Mesendoderm (in vitro differentiated cells): ENCODE measurements at regions not wholly inside any gene's neighbourhood (a gene's known extent, or its start where the extent isn't known, plus 50 kb on each side); places are given as distances from the start of the nearest gene placed in this dataset.

ENCODE experiments used
- DNase-seq: peaks from one replicate; pipeline ENCODE4 v3.0.0; 2013
- H2AK5ac ChIP-seq: 2 replicates; pipeline ENCODE4 v1.6.1; 2013; ENCODE audit warnings: low read length, inconsistent platforms
- H2BK120ac ChIP-seq: 2 replicates; pipeline ENCODE4 v1.6.1; 2013; ENCODE audit warnings: low read depth, mild to moderate bottlenecking, low read length, moderate library complexity, mixed read lengths
- H2BK15ac ChIP-seq: replicated peaks from 2 replicates; pipeline ENCODE4 v1.6.1; 2013; ENCODE audit warnings: low read depth, mild to moderate bottlenecking, moderate library complexity
- H2BK5ac ChIP-seq: 2 replicates; pipeline ENCODE4 v1.6.1; 2013; ENCODE audit warnings: low read length, inconsistent platforms
- H3K18ac ChIP-seq: 2 replicates; pipeline ENCODE4 v1.6.1; 2013; ENCODE audit warnings: mild to moderate bottlenecking, low read length, mixed read lengths
- H3K23ac ChIP-seq: one replicate; pipeline ENCODE4 v1.6.1; 2013; ENCODE audit warnings: low read length
- H3K27ac ChIP-seq: 2 replicates; pipeline ENCODE4 v1.5.1; 2013; ENCODE audit warnings: low read depth, mild to moderate bottlenecking, inconsistent platforms, low read length, moderate library complexity
- H3K27me3 ChIP-seq: 2 replicates; pipeline ENCODE4 v1.6.1; 2013; ENCODE audit warnings: low read length, control low read depth, mild to moderate bottlenecking, inconsistent platforms; ENCODE audit not compliant: insufficient read depth, poor library complexity
- H3K36me3 ChIP-seq: 2 replicates; pipeline ENCODE4 v1.6.1; 2013; ENCODE audit warnings: low read length, inconsistent platforms; ENCODE audit not compliant: control insufficient read depth, insufficient read depth
- H3K4ac ChIP-seq: one replicate; pipeline ENCODE4 v1.6.1; 2013; ENCODE audit warnings: low read depth, mild to moderate bottlenecking, low read length, moderate library complexity
- H3K4me1 ChIP-seq: 2 replicates; pipeline ENCODE4 v1.6.1; 2013; ENCODE audit warnings: low read depth, low read length, inconsistent platforms; ENCODE audit not compliant: control insufficient read depth
- H3K4me2 ChIP-seq: 2 replicates; pipeline ENCODE4 v1.6.1; 2013; ENCODE audit warnings: low read length
- H3K4me3 ChIP-seq: 2 replicates; pipeline ENCODE4 v1.5.1; 2013; ENCODE audit warnings: mild to moderate bottlenecking, low read length
- H3K56ac ChIP-seq: one replicate; pipeline ENCODE4 v1.6.1; 2013; ENCODE audit warnings: low read length
- H3K79me1 ChIP-seq: 2 replicates; pipeline ENCODE4 v1.6.1; 2013; ENCODE audit warnings: low read length, inconsistent platforms
- H3K79me2 ChIP-seq: 2 replicates; pipeline ENCODE4 v1.6.1; 2013; ENCODE audit warnings: mild to moderate bottlenecking, low read length; ENCODE audit not compliant: control insufficient read depth, insufficient read depth
- H3K9ac ChIP-seq: 2 replicates; pipeline ENCODE4 v1.6.1; 2013; ENCODE audit warnings: low read length, inconsistent platforms
- H4K5ac ChIP-seq: one replicate; pipeline ENCODE4 v1.6.1; 2013; ENCODE audit warnings: low read length
- H4K8ac ChIP-seq: one replicate; pipeline ENCODE4 v1.6.1; 2013; ENCODE audit warnings: low read depth, mild to moderate bottlenecking, control low read depth, low read length, moderate library complexity
- WGBS: extraction: QIAGEN DNeasy Blood & Tissue Kit; methylation state at CpG from one replicate; pipeline ENCODE4 v1.1.7; 2013; ENCODE audit warnings: low lambda C conversion rate, missing lambda C conversion rate; ENCODE audit not compliant: insufficient coverage; ENCODE audit errors: extremely low coverage; 5-methylcytosine and 5-hydroxymethylcytosine counted together

- Histone ChIP-seq H3K4me1 (no peaks in the 10 kb centered on the region), H3K4ac (no peak overlapping the region), H3K79me2 (no peaks in the 10 kb centered on the region), H3K27me3 (no peaks in the 10 kb centered on the region), H3K79me1 (no peaks in the 10 kb centered on the region), H3K36me3 (no peaks in the 10 kb centered on the region), H4K5ac (no peak overlapping the region), H2BK15ac (no peak overlapping the region), H3K4me2 (no peak overlapping the region), H3K18ac (no peak overlapping the region), H3K27ac (no peak overlapping the region), H3K56ac (no peak overlapping the region), H2BK5ac (no peak overlapping the region), H2AK5ac (no peak overlapping the region), H3K4me3 (no peak overlapping the region), H2BK120ac (no peak overlapping the region), H3K23ac (no peak overlapping the region), H4K8ac (no peak overlapping the region), H3K9ac (no peak overlapping the region)
- no peak for DNase-seq
- WGBS = no CpG with 5 or more reads among the region's 4 CpGs
Observed at GRCh38 chr4:111761531-111761930, 383.7 kb upstream of the FAM241A start.

- Histone ChIP-seq H2BK15ac (no peak overlapping the region), H2BK120ac (no peak overlapping the region), H3K79me2 (no peaks in the 10 kb centered on the region), H3K9ac (no peak overlapping the region), H3K79me1 (no peaks in the 10 kb centered on the region), H3K4ac (no peak overlapping the region), H2AK5ac (no peak overlapping the region), H3K27me3 (no peaks in the 10 kb centered on the region), H3K4me2 (no peak overlapping the region), H3K4me3 (no peak overlapping the region), H3K4me1 (no peaks in the 10 kb centered on the region), H3K36me3 (no peaks in the 10 kb centered on the region), H3K56ac (no peak overlapping the region), H3K27ac (no peak overlapping the region), H4K5ac (no peak overlapping the region), H4K8ac (no peak overlapping the region), H3K18ac (no peak overlapping the region), H3K23ac (no peak overlapping the region), H2BK5ac (no peak overlapping the region)
- no peak for DNase-seq
- WGBS = no CpG with 5 or more reads among the region's 8 CpGs
Observed at GRCh38 chr4:111770514-111770913, 374.7 kb upstream of the FAM241A start.

GRCh38 chr4:111773858-111774257 lies 371.4 kb upstream of the FAM241A start:
- Histone ChIP-seq H3K4me1 (no peaks in the 10 kb centered on the region), H2BK5ac (no peak overlapping the region), H3K4me2 (no peak overlapping the region), H2BK15ac (no peak overlapping the region), H3K36me3 (no peaks in the 10 kb centered on the region), H3K27me3 (no peaks in the 10 kb centered on the region), H4K5ac (no peak overlapping the region), H2AK5ac (no peak overlapping the region), H3K23ac (no peak overlapping the region), H3K79me2 (no peaks in the 10 kb centered on the region), H3K4ac (no peak overlapping the region), H3K9ac (no peak overlapping the region), H3K27ac (no peak overlapping the region), H2BK120ac (no peak overlapping the region), H3K79me1 (no peaks in the 10 kb centered on the region), H4K8ac (no peak overlapping the region), H3K4me3 (no peak overlapping the region), H3K18ac (no peak overlapping the region), H3K56ac (no peak overlapping the region)
- no CpG with 5 or more reads among the region's 3 CpGs for WGBS
- no peak for DNase-seq

- Histone ChIP-seq H3K4me2 (no peak overlapping the region), H2BK15ac (no peak overlapping the region), H3K27ac (no peak overlapping the region)
Observed at GRCh38 chr4:111775556-111776297, 369.5 kb upstream of the FAM241A start.

GRCh38 chr4:111776561-111776960 lies 368.7 kb upstream of the FAM241A start:
- Histone ChIP-seq H3K27me3 (no peaks in the 10 kb centered on the region), H3K79me1 (no peaks in the 10 kb centered on the region), H3K18ac (no peak overlapping the region), H3K9ac (no peak overlapping the region), H3K4ac (no peak overlapping the region), H2BK5ac (no peak overlapping the region), H3K4me1 (no peaks in the 10 kb centered on the region), H2BK15ac (peak overlapping the region; percentile 36), H4K8ac (no peak overlapping the region), H3K56ac (no peak overlapping the region), H3K79me2 (no peaks in the 10 kb centered on the region), H2AK5ac (no peak overlapping the region), H3K36me3 (no peaks in the 10 kb centered on the region), H3K4me2 (no peak overlapping the region), H3K23ac (no peak overlapping the region), H3K27ac (no peak overlapping the region), H4K5ac (no peak overlapping the region), H2BK120ac (no peak overlapping the region), H3K4me3 (no peak overlapping the region)
- WGBS = no CpG with 5 or more reads among the region's 1 CpG
- no peak for DNase-seq

More at GRCh38 chr4:111775556-111776297, 369.5 kb upstream of the FAM241A start:
- DNase-seq = no peak
- Histone ChIP-seq H3K9ac (no peak overlapping the region), H2BK5ac (no peak overlapping the region), H3K79me2 (no peaks in the 10 kb centered on the region), H3K36me3 (no peaks in the 10 kb centered on the region), H3K4me1 (no peaks in the 10 kb centered on the region), H2BK120ac (no peak overlapping the region), H3K18ac (no peak overlapping the region), H3K4me3 (no peak overlapping the region), H3K27me3 (no peaks in the 10 kb centered on the region), H3K79me1 (no peaks in the 10 kb centered on the region), H3K56ac (no peak overlapping the region), H4K5ac (no peak overlapping the region), H3K23ac (no peak overlapping the region), H3K4ac (no peak overlapping the region), H2AK5ac (no peak overlapping the region), H4K8ac (no peak overlapping the region)
- WGBS = no CpG with 5 or more reads among the region's 4 CpGs

GRCh38 chr4:111778543-111778942 lies 366.7 kb upstream of the FAM241A start:
- Histone ChIP-seq H3K18ac (no peak overlapping the region), H2BK5ac (no peak overlapping the region), H3K23ac (no peak overlapping the region), H3K79me1 (no peaks in the 10 kb centered on the region), H3K27ac (no peak overlapping the region), H3K4me1 (no peaks in the 10 kb centered on the region), H2AK5ac (no peak overlapping the region), H3K56ac (no peak overlapping the region), H3K4me2 (no peak overlapping the region), H2BK120ac (no peak overlapping the region), H3K4me3 (no peak overlapping the region), H3K79me2 (no peaks in the 10 kb centered on the region), H3K27me3 (no peaks in the 10 kb centered on the region), H4K8ac (no peak overlapping the region), H3K36me3 (no peaks in the 10 kb centered on the region), H4K5ac (no peak overlapping the region), H2BK15ac (no peak overlapping the region), H3K4ac (no peak overlapping the region), H3K9ac (no peak overlapping the region)
- peak; percentile 72 for DNase-seq
- WGBS = no CpG with 5 or more reads among the region's 1 CpG
